ENCODE measurements at regions not wholly inside any gene's neighbourhood (a gene's known extent, or its start where the extent isn't known, plus 50 kb on each side); places are given as distances from the start of the nearest gene placed in this dataset.

DNA sequence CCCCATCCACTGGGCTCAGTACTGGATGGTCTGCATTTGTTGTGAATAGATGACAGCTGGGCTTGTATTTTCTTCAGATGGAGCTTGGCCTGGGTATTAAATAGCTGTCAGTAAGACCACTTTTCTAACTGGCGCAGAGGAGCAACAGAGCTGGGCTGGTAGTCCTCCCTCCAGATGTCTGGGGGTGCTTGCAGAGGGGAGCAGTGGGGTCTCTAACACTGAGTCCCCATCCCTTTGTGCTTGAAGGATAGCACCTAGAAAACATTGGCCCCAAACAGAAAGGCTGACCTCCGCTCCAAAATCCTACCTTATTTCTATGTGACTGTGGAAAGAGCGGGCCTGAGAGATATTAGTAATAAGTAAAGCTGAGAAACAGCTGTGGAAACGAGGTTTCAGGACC, 131.6 kb upstream of the E2F8 start:
- DNase-seq (ENCODE audit: low read depth in 2 of 3, low spot score in 2 of 3), result no peak

DNA sequence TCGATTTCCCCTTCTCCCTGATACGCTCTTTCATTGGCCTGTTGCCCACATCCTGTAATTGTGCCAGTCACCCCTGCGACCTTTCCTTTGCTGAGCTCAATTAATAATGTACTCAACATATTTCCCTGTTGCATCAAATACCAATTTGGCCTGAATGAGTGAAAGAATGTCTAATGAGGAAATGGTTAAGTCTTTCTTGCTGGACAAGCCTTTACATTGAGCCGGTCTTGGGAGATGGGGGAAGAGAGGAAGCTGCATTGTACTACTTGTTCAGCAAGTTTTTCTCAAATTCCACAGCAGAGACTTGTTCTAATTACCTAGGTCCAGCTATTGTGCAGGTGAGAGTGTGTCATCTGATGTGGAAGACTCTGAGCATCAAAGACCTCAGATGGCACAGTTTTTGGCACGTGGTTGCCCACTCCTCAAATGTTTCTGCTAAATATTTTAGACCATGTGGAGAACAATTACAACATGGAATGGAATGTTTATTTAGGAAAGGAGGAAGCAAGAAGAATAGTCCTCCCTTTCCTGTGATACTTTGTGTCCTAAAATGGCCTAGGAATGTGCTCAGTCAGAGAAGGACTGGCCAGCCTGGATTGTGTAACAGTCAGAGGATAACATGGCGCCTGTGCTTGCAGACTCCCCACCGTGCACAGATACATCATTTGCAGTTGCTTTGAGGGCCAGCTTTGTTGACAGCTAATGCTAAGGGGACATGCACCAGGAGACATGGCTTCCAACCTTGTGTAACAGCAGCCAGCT, 129.5 kb upstream of the E2F8 start:
- DNase-seq (ENCODE audit: low read depth in 2 of 3, low spot score in 2 of 3), result no peak

DNA sequence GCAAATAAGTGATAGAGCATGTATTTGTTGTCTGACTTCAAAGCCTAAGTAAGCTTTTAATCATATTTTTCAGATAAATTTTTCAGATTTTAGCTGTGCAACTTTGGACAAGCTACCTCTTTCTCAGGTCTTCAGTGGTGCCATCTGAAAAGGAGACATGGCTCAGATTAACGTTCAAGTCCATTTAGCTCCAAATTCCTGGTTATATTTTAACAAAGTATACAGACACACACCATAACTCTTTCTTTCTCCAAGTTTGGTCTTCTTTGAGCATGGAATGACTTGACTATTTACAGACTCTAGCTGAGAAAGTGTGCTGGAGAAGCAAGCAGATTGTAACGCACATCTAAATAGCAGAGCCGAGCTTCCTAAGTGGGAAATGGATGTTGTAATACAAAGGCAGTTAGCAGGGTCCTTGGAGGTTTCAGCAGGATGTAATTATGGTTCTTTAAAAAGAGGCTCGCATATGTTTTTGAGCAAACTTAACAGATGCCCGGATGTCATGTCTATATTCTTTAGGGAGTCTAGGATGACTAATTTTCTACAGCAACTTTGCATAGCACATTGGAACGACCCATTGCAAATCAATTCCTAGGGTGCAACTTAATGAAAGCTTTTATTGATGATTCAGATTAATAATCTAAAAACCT, 128.1 kb upstream of the E2F8 start:
- DNase-seq (ENCODE audit: low read depth in 2 of 3, low spot score in 2 of 3), result no peak

DNA sequence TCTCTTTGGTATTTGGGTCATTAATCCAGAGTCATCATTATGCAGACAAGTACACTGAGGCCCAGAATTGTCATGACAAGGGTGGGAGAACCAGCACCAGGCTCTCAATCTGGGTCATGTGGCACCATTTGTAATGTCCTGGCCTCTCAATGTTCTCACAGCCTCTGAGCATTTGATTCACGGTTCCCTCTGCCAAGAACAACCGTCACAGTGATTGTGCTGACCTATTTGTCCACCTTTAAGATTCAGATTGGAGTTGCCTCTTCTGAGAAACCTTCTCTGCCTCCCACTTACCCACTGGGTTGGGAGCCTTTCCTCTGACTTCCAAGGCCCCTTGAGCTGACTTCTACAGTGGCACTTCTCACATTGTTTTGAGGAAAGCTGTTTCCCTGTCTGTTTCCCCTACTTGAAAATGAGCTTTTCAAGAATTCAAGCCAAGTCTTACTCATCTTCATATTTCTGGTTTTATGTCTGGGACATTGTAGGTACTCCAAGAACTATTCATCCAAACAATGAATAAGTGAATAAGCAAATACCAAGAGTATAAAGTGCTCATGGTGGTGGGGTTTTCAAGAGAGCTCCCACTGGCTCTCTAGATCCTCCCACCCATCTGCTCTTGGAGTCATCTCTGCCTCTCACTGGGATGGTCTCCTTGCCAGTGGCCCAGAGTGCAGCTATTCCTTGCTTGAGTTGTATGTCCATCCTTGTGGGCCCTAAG, 126.4 kb upstream of the E2F8 start:
- DNase-seq (ENCODE audit: low read depth in 2 of 3, low spot score in 2 of 3), result no peak

DNA sequence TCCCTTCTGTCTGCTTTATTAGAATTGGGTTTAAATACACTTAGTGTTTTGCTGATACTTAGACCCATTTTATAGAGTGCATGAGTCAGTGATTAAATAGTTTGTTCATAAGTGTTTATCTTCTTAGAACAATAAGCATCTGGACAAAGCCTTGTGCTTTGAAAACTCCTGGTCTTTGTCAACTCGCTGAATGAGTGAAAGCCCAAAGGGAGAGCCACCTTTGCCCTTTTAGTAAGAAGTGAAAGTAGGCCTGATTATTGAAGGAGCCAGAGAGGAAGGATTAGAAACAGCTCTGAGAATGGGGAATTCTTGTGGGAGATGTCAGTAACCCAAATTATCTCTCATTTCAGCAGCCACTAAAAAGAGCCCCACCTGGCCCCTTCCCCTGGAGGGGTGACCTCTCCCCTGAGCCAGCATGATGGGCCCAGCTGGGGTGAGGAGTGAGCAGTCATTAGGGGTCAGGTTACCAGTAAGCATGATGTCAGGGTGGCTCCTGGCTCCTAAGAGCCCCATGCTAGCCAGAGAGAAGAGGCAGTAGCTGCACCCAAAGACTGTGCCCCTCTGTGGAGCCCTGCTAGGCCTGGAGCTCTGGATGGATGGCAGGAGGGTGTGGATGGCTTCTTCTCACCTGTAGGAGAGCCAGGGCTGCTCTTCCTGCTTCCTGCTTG, 125.1 kb upstream of the E2F8 start:
- no peak for DNase-seq (ENCODE audit: low read depth in 2 of 3, low spot score in 2 of 3)

DNA sequence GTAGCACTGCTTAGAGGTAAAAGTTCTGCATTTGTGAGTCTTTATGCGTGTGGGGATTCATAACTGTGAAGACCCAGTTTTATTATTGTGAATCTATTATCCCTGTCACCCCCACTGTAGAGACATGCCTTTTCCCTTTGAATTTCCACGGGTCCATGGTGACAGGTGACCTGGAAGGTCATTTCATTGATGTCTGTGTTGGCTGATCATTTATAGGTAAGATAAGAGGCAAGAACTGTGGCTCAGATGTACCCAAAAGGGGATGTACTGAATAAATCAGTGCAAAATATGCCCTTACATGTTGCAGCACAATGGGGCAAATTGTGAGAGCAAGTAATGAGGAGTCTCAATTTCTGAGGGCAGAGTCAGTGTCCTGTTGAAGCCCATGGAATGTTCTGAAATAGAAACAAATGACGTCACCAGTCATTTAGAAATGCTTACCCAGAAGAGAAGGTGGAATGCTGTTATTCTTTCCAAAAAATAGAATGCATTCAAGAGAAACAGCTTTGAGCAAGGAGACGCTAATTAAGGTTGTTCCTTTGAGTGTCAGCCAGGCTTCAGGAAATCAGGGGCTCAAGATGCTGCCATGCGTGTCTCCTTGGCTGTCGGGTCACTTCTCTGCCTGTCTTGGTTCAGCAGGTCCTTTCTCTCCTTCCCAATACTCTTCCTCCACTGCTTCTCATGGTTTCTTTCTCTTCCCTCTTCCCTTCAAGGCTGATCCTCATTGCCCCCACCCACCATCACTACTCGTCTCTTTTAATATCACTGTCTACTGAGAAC, 118.7 kb upstream of the E2F8 start:
- no peak for DNase-seq (ENCODE audit: low read depth in 2 of 3, low spot score in 2 of 3)

DNA sequence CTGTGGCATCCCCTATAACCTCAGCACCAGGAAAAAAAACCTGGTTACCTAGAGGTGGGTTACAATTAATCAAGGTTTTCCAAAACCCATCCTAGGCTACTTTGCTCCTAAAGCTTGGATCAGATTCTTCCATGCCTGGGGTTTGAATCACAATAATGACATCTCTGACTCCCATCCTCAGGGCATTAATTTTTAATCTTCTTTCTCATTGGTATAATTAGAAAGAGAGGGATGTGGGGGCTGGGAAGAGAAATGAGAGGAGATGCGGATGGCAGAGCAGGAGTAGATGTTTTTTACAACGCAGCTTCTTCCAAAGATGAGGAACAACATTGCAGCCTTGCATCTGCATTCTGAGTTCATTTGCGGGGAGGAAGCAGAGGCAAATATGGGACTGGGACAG, 117.2 kb upstream of the E2F8 start:
- no peak for DNase-seq (ENCODE audit: low read depth in 2 of 3, low spot score in 2 of 3)

DNA sequence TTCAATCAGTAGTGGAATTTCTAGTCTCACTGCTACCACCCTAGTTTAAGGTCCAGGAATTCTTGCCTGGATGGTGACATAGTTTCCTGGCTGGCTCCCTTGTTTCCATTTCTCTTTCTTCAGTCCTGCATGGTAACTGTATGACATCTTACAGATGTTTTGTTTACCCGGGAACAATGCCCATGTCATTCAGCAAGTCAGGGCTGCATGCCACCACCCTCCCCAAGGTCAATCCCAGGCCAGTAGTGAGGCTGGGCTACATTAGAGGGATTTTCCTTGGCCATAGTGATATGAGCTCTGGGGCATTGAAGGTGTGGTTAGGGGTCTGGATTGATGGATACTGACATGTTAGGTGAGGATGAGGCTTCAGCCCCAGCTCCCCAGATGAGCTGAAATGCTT, 114.9 kb upstream of the E2F8 start:
- no peak for DNase-seq (ENCODE audit: low read depth in 2 of 3, low spot score in 2 of 3)

DNA sequence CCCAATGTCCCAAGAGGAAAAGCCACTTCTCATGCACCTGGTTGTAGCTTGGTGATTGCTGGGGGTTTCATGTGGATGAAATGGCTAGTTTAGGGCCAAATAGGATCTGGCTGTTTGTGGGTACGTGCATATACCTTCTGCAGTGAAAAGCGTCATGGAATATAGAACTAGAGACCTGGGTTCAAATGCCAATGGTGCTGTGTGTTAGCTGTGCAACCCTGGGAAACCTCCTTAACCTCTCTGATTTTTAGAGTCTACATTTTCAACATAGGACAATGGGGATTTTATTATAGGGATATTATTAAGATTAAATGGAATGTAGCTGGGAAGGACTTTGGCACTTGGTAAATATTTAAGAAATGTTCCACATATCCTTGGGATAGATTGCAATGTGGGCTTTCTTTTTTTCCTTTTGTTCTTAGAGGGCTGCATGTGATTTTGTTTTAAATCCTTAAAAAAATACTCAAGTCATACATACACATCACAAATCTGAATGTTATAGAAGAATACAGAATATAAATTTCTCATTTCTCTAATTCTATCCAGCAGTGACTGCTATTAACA, 112.6 kb upstream of the E2F8 start:
- no peak for DNase-seq (ENCODE audit: low read depth in 2 of 3, low spot score in 2 of 3)

DNA sequence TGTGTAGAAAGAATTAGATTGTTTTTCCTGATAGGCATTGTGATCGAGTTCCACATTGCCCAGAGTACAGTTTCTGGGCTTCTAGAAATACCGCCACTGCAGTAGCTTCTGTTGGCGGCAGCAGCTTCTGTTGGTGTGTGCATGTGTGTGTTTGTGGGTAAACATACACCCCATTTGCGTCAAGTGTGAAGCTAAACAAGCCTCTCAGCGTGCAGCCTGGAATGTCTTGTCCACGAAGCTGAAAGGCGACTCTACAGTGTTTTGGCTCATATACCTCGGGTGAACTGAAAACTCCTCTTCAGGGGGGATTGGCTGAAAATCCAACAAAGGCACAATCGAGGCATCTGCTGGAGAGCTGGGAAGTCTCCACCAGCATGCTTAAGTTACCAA, 112.0 kb upstream of the E2F8 start:
- DNase-seq (ENCODE audit: low read depth in 2 of 3, low spot score in 2 of 3), result no peak

DNA sequence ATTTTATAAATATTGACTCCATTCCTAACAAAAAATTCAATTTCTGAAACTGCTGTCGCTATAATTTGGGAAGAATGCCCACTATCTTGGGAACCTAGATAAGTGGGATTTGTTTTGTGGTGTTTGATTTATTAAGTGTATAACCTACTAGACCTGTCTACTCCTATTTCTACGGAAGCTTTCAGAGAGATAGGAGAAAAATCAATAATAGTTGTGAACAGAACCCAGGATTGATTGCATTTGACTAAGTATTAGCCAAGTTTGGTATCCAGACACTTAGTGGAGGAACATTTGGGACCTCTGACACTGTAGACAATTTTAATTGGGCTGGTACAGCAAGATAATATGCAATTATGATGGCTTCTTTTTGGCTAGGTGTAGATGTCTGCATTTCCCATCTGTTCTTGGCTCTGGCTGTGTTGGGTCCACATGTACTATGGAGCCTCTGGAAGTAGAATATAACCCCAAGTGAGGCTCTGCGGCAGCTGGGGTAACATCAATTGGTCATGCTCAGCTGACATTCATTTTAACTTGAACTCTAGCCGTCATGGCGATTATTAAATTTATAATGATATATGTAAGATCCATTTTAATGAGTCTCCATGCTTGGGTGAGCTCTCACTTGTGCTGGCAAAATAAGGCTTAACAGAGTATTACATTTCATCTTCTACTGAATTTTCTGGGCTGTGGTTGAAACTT, 111.5 kb upstream of the E2F8 start:
- no peak for DNase-seq (ENCODE audit: low read depth in 2 of 3, low spot score in 2 of 3)

DNA sequence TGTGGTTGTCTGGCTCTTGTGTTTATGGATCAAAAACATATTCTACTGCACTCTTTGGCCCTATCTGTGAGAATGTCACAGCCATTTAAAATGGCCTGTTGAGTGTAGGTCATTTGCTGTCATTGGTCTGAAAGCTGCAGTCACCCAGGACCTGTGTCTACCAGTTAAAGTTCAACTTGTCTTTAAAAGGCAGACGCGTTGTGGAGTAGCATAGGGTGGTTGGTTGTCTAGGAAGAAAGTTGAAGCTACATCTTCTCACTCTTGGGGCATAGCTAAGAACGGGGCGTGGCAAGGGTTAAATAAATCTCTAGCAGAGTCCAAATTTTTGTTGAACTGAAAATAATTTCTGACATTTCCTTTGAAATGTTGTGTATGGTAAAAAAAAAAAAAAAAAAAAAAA, 110.7 kb upstream of the E2F8 start:
- DNase-seq (ENCODE audit: low read depth in 2 of 3, low spot score in 2 of 3), result no peak

DNA sequence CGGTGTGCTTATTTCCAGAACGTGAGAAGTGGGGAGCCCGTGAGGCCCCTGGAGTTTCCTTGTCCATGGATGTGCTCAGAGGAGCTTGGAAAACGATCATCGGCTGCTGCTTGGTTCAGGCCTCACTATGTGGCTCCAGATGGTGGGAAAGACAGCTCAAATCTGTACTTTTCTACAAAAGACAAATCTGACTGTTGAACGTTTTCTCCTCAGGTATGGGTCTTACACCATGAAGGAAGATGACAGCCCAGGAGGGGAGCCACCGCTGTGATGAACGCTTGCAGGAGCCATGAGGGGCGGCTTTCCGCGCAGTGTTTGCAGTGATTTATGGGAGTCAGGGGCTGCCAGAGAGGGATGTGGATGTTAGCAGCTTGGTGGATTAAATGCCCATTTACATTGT, 109.4 kb upstream of the E2F8 start:
- DNase-seq (ENCODE audit: low read depth in 2 of 3, low spot score in 2 of 3), result no peak

DNA sequence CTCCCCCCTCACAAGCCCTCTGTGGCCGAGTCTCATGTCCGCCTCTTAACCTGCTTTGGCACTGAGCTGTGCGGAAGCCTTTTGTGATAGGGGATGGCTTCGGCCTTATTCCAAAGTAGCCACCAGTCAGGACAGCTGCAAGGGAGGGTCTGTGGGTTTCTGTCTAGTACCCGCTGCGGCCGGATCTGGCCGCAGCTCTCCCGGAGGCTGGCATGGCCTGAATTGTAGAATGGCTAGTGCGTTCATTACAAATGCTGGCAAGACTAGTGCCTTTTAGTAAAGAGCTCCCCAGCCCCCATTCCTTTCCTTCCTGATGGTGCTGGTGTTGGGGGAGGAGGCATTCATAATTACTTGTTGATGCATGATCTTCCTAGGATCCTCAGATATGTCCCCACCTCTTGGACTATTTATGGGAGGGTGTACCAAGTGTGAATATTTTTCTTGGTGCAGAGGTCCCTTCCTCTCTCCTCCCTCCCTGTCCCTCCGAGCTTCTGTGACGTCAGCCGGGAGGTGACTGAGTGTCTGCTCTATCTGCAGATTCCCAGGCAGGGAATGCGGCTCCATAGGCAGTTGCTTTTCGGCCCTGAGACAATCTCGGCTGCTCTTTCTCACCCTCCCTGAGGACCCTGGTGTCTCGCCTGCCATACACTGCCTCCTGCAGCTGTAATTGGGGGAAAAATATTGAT, 108.7 kb upstream of the E2F8 start:
- DNase-seq (ENCODE audit: low read depth in 2 of 3, low spot score in 2 of 3), result no peak

DNA sequence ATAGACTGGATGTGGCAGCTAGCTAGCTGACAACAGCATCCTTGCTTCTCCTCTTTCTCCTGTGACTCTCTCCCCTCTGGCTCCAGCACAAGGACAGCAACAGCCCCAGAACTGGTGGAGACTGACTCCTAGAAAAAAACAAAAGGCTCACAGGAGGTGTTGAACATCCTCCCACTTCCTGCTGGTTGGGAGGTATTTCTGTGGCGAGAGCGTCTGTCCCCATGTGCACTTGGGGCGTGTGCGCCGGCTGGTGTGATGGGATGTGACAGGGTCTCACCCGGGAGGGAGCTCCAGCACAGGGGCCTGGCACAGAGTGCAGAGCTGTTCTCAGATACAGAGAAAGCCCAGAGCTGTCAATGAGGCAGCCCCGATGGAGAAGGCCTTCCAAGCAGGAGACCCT, 107.2 kb upstream of the E2F8 start:
- DNase-seq (ENCODE audit: low read depth in 2 of 3, low spot score in 2 of 3), result no peak

DNA sequence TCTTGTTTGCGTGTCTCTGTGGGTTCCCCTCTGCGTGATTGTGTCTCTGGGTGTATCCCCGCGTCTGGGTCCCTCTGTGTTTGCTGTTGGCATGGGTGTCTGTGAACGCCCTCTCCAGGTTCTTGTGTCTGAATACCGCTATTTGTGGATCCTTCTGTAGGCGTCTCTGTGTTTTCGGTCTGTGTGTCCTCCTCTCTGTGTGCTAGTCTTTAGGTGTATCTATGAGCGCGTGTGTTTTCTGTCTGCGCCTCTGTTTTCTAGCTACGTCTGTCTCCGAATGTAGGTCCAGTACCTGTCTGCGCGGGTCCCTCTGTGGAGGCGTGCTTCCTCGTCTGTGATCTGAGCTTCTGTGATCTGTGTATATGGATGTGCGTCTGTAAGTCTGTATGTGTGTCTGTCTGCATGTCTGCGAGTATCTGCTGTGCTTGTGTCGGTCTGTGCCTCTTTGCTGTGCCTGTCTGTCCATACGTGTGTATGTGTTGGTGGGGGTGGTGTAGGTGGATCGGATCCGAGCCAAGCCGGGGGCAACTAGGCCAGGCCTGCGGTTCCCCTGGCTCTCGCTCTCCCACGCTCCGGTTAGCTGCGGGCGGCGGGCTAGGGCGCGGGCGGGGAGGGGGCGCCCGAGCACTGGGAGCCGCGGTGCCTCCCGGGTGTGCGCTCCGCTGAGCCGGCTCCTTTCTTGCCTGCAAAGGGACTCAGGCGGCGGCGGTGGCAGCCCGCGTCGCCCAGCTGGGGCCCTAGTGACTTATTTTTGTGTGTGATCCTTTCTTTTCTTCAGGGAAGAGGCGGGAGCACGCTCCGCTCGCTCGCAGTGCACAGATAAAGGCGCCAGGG, 105.3 kb upstream of the E2F8 start:
- no peak for DNase-seq (ENCODE audit: low read depth in 2 of 3, low spot score in 2 of 3)

DNA sequence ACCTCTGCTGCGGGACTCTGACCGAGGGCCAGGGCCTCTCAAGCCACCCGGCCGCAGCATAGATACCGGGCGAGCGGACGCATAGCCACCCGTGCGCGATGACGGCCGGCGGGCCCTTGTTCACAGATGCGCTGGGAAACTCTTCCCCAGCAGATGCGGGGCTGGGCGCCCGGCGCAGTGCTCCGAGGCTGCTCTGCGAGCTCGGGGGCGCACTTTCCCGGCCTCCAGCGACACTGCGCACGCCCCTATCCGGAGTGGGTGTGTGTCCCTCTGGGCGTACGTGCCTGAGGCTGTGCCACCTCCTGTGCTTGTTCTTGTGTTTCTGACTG, 104.7 kb upstream of the E2F8 start:
- DNase-seq (ENCODE audit: low read depth in 2 of 3, low spot score in 2 of 3), result no peak

DNA sequence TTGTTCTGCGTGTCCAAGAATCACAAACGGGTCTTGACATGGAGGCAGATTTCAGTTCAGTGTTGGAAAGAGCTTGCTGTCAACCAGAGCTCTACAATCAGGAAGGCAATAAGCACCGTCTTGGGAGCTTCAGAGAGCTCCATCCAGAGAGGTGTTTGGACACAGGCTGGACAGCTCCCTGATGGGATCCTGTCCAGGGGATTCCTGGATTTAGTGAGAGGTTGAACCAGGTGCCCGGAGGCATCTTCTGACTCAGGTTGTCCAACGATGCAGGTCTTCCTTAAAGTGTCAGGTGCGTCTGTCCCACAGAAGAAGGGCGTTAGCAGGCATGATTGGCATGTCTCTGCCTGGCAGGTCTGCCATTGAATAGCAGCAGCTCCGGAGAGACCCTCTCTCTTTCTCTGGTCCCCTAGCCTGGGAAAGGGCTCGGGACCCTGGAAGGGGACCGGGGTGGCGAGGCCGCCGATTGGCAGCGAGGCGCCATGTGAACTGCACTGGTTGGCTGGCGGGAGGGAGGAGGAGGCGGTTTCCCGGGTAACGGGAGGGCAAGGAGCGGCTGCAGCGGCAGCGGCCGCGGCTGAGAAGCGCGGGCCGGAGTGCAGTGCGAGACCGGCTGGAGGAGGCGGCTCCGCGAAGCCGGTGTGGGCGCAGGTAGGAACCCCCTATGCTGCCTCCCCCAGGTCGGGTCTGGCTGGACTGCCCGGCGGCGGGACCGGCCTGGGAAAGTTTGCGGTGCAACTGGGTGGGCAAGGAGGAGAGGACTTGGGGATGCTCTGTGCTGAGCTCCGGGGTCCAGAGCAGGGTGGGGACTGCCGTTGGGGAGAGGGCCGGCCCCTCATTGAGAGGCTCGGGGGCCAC, 104.1 kb upstream of the E2F8 start:
- DNase-seq (ENCODE audit: low read depth in 2 of 3, low spot score in 2 of 3), result no peak

All from activated CD8-positive, alpha-beta memory T cell treated with anti-CD3 and anti-CD28 coated beads for 48 hours (primary cell).